GM23248 (cell line): ENCODE measurements at regions not wholly inside any gene's neighbourhood (a gene's known extent, or its start where the extent isn't known, plus 50 kb on each side); places are given as distances from the start of the nearest gene placed in this dataset.
"Not testable (repeated sequence)": the region's sequence is repeated elsewhere in the genome, so short reads cannot be mapped to it uniquely, and the experiment has no call there.

Source experiments
- EZH2 ChIP-seq: fragments of 200-600 bp; sonication (generic); IDR thresholded peaks from 2 replicates; pipeline ENCODE4 v1.6.1; 2018; ENCODE audit warnings: antibody characterized with exemption, mild to moderate bottlenecking; ENCODE audit not compliant: insufficient read depth, poor library complexity, severe bottlenecking
- EZH2phosphoT487 ChIP-seq: fragments of 200-600 bp; sonication (generic); IDR thresholded peaks from 2 replicates; pipeline ENCODE4 v1.6.1; 2018; ENCODE audit warnings: antibody characterized with exemption, moderate library complexity, mild to moderate bottlenecking, low read depth; ENCODE audit not compliant: insufficient read depth

DNA sequence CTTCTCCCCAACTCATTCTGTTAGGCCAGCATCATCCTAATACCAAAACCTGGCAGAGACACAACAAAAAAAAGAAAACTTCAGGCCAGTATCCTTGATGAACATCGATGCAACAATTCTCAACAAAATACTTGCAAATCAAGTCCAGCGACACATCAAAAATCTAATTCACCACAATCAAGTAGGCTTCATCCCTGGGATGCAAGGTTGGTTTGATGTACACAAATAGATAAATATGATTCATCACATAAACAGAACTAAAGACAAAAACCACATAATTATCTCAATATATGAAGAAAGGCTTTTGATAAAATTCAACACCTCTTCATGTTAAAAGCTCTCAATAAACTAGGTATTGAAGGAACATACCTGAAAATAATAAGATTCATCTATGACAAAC lies 184.1 kb downstream of the SLC38A4 start:
- not testable (repeated sequence) for TF ChIP-seq EZH2, EZH2phosphoT487
